ENCODE measurements at regions not wholly inside any gene's neighbourhood (a gene's known extent, or its start where the extent isn't known, plus 50 kb on each side); places are given as distances from the start of the nearest gene placed in this dataset.

DNA sequence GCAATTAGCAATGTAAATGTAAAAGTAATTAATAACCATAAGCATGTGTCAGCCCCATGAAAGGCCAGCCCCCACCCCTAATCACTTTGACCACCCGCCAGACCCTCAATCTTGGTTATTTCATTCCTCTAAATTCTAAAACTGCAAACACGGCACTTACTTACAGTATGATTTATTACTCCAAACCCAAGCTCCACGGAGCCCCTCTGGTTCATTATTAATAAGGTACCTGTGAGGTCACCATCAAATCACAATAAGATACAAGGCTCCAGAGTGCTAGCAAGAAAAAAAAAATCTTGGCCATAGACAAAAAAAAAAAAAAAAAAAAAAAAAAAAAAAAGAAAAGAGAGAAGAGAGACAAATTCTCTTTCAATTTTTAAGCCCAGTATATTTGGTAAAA, 879.5 kb downstream of the TDRD15 start:
- Mint-ChIP-seq H3K9me3 (peaks cover 12 to 15% of the 10 kb centered on the region in 2 donors), H3K4me3 (no peak overlapping the region), H3K27ac (no peak overlapping the region), H3K27me3 (ENCODE audit: low read depth) (no peaks in the 10 kb centered on the region), H3K36me3 (ENCODE audit: insufficient read depth in 2 of 2) (peaks cover 0 to 1% of the 10 kb centered on the region in 2 donors), H3K4me1 (ENCODE audit: low read depth) (no peaks in the 10 kb centered on the region)
- ATAC-seq (replicated peaks in 1 of 2) (no peak), DNase-seq (no peak)

- Mint-ChIP-seq H3K27ac (no peak overlapping the region), H3K4me1 (ENCODE audit: low read depth) (no peaks in the 10 kb centered on the region), H3K36me3 (ENCODE audit: insufficient read depth in 2 of 2) (no peaks in the 10 kb centered on the region), H3K4me3 (no peak overlapping the region), H3K27me3 (ENCODE audit: low read depth) (no peaks in the 10 kb centered on the region), H3K9me3 (peaks cover 7% of the 10 kb centered on the region in 2 donors)
- ATAC-seq (replicated peaks in 1 of 2) (no peak), DNase-seq (no peak)
These were observed 887.3 kb downstream of the TDRD15 start for GRCh38 chr2:22011048-22011447.

- Mint-ChIP-seq H3K27ac (no peak overlapping the region), H3K4me3 (no peak overlapping the region), H3K9me3 (peaks cover 5 to 9% of the 10 kb centered on the region in 2 donors), H3K36me3 (ENCODE audit: insufficient read depth in 2 of 2) (no peaks in the 10 kb centered on the region), H3K4me1 (ENCODE audit: low read depth) (no peaks in the 10 kb centered on the region), H3K27me3 (ENCODE audit: low read depth) (no peaks in the 10 kb centered on the region)
- ATAC-seq (replicated peaks in 1 of 2) (no peak), DNase-seq (no peak)
These were observed 896.4 kb downstream of the TDRD15 start for GRCh38 chr2:22020091-22020742.

GRCh38 chr2:22027345-22028005, 903.7 kb downstream of the TDRD15 start:
- Mint-ChIP-seq H3K27ac (no peak overlapping the region), H3K27me3 (ENCODE audit: low read depth) (no peaks in the 10 kb centered on the region), H3K4me3 (no peak overlapping the region), H3K9me3 (peaks cover 3 to 6% of the 10 kb centered on the region in 2 donors), H3K4me1 (ENCODE audit: low read depth) (no peaks in the 10 kb centered on the region), H3K36me3 (ENCODE audit: insufficient read depth in 2 of 2) (no peaks in the 10 kb centered on the region)
- no peak for ATAC-seq (replicated peaks in 1 of 2)
- DNase-seq = no peak

DNA sequence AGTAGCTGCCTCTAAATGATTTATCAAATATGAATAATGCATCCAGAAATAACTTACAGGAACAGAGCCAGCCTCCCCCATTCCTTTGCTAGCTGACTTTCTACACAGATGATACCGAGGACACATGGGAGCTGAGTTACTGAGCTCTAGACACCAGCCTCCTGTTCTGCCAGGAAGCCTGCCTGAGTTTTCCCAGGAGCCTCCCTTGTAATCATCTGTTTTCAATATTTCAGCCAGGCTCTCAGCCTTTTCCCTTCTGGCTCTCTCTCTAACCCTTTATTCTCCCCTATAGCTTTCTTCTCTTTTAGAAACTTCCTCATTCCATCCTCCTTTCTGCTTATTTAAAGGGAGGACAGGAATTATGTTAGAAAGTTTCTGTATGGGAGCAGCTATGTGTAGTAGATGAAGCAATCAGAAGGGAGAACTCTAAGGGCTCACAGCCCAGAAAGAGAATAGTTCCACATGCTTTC, 911.6 kb downstream of the TDRD15 start:
- no peak for DNase-seq
- peaks cover 0 to 1% of the 10 kb centered on the region in 2 donors for H3K36me3 Mint-ChIP-seq (ENCODE audit: insufficient read depth in 2 of 2)
- no peaks in the 10 kb centered on the region for H3K27me3 Mint-ChIP-seq (ENCODE audit: low read depth)
- no peaks in the 10 kb centered on the region for H3K4me1 Mint-ChIP-seq (ENCODE audit: low read depth)
- no peak overlapping the region for H3K4me3 Mint-ChIP-seq
- no peak for ATAC-seq (replicated peaks in 1 of 2)
- peaks cover 11 to 13% of the 10 kb centered on the region in 2 donors for H3K9me3 Mint-ChIP-seq
- H3K27ac Mint-ChIP-seq = no peak overlapping the region

DNA sequence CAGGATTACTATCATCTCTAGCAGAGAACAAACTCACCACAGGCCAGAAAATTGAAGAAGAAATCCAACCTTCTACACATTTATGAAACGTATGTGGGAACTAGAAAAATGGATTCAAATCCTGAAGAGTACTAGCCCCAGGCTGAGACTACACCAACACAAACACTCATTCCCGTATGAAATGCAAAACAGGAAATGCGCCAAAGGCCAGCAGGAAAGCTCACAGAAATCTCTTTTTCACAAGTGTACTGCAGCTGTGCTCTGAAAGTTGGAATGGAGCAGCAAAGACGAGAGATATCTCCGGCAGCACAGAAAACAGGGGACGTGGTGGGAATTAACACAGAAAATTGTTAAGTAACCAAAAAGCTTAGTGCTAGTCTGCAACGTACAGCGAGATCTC, 913.5 kb downstream of the TDRD15 start:
- no peaks in the 10 kb centered on the region for H3K27me3 Mint-ChIP-seq (ENCODE audit: low read depth)
- peaks cover 0 to 1% of the 10 kb centered on the region in 2 donors for H3K36me3 Mint-ChIP-seq (ENCODE audit: insufficient read depth in 2 of 2)
- ATAC-seq (replicated peaks in 1 of 2) (no peak), DNase-seq (no peak)
- H3K4me1 Mint-ChIP-seq (ENCODE audit: low read depth) = no peaks in the 10 kb centered on the region
- no peak overlapping the region for H3K4me3 Mint-ChIP-seq
- no peak overlapping the region for H3K27ac Mint-ChIP-seq
- peaks cover 13% of the 10 kb centered on the region in 2 donors for H3K9me3 Mint-ChIP-seq

DNA sequence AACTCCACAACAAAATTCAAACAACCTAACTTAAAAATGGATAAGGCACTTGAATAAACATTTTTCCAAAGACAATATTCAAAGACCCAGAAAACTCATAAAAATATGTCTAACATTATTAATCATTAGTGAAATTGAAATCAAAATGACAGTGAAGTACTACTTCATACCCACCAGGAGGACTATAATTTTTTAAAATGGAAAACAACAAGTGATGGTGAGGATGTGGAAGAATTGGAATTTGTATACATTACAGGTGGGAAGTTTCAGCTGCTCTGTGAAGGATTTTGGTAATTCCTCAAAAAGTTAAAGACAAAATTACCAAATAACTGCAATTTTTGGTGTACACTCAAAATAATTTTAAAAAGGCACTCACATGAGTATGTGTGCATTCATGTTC, 920.0 kb downstream of the TDRD15 start:
- no peak overlapping the region for H3K27ac Mint-ChIP-seq
- no peaks in the 10 kb centered on the region for H3K36me3 Mint-ChIP-seq (ENCODE audit: insufficient read depth in 2 of 2)
- H3K4me1 Mint-ChIP-seq (ENCODE audit: low read depth) = no peaks in the 10 kb centered on the region
- ATAC-seq (replicated peaks in 1 of 2) = no peak
- no peak for DNase-seq
- no peak overlapping the region for H3K4me3 Mint-ChIP-seq
- H3K9me3 Mint-ChIP-seq = peaks cover 8 to 17% of the 10 kb centered on the region in 2 donors
- H3K27me3 Mint-ChIP-seq (ENCODE audit: low read depth) = no peaks in the 10 kb centered on the region

GRCh38 chr2:22055784-22056620, 932.2 kb downstream of the TDRD15 start:
- Mint-ChIP-seq H3K36me3 (ENCODE audit: insufficient read depth in 2 of 2) (no peaks in the 10 kb centered on the region), H3K4me1 (ENCODE audit: low read depth) (no peaks in the 10 kb centered on the region), H3K4me3 (no peak overlapping the region), H3K27me3 (ENCODE audit: low read depth) (no peaks in the 10 kb centered on the region), H3K27ac (no peak overlapping the region), H3K9me3 (peaks cover 0 to 14% of the 10 kb centered on the region in 2 donors)
- DNase-seq (no peak), ATAC-seq (replicated peaks in 1 of 2) (no peak)

- no peaks in the 10 kb centered on the region for H3K4me1 Mint-ChIP-seq (ENCODE audit: low read depth)
- H3K27me3 Mint-ChIP-seq (ENCODE audit: low read depth) = no peaks in the 10 kb centered on the region
- no peak overlapping the region for H3K4me3 Mint-ChIP-seq
- no peak overlapping the region for H3K27ac Mint-ChIP-seq
- no peak for DNase-seq
- ATAC-seq (replicated peaks in 1 of 2) = no peak
- H3K36me3 Mint-ChIP-seq (ENCODE audit: insufficient read depth in 2 of 2) = no peaks in the 10 kb centered on the region
- peaks cover 0 to 9% of the 10 kb centered on the region in 2 donors for H3K9me3 Mint-ChIP-seq
These were observed 932.9 kb downstream of the TDRD15 start for GRCh38 chr2:22056621-22057132.

DNA sequence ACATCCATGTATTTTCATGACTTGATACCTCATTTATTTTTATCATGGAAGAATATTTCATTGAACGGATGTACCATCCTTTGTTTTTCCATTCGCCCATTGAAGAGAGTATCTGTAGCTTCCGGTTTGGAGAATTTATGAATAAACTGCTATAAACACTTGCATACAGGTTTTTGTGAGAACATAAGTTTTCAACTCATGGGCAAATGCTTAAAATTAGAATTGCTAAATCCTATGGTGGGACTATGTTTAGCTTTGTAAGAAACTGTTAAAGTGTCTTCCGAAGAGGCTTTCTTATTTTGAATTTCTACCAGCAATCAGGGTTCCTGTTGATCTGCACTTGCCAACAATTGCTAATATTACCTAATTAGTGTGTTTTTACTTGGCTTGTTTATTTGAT, 938.9 kb downstream of the TDRD15 start:
- Mint-ChIP-seq H3K9me3 (peaks cover 3 to 5% of the 10 kb centered on the region in 2 donors), H3K27me3 (ENCODE audit: low read depth) (no peaks in the 10 kb centered on the region), H3K4me1 (ENCODE audit: low read depth) (no peaks in the 10 kb centered on the region), H3K27ac (no peak overlapping the region), H3K4me3 (no peak overlapping the region), H3K36me3 (ENCODE audit: insufficient read depth in 2 of 2) (no peaks in the 10 kb centered on the region)
- DNase-seq = no peak
- no peak for ATAC-seq (replicated peaks in 1 of 2)

DNA sequence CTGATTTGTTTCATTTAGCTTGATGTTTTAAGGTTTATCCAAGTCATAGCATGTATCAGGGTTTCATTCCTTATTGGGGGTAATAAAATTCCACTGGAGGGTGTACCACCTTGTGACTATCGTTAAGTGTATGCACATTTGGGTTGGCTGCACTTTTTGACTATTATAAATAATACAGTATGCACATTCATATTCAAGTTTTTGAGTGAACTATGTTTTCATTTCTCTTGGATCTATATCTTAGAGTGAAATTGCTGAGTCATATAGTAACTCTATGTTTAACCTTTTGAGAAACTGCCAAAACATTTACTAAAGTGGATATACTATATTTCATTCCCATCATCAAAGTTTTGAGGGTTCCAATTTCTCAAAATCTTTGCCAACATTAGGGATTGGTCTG, 952.7 kb downstream of the TDRD15 start:
- Mint-ChIP-seq H3K4me3 (no peak overlapping the region), H3K36me3 (ENCODE audit: insufficient read depth in 2 of 2) (no peaks in the 10 kb centered on the region), H3K27ac (no peak overlapping the region), H3K27me3 (ENCODE audit: low read depth) (no peaks in the 10 kb centered on the region), H3K4me1 (ENCODE audit: low read depth) (no peaks in the 10 kb centered on the region), H3K9me3 (peaks cover 4 to 6% of the 10 kb centered on the region in 2 donors)
- ATAC-seq (replicated peaks in 1 of 2) = no peak
- DNase-seq = no peak

DNA sequence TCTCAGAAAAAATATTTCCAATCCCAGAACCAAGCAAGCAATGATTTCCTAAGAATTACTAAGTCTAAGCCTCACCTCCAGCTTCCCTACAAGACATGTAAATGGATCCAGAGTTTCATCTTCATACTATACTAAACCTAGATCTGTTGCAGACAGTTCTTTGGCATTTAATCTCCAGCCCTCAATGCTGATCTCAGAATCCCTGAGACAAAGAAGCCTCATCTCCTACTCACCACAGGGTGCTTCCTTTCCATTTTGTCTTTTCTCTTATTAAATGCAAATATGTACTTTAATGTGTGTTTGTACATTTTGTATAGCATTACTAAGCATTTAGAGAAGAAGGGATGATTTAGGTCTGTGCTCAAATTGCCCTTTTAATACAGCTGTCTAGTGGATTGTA, 954.9 kb downstream of the TDRD15 start:
- peaks cover 2% of the 10 kb centered on the region in 2 donors for H3K9me3 Mint-ChIP-seq
- H3K4me1 Mint-ChIP-seq (ENCODE audit: low read depth) = no peaks in the 10 kb centered on the region
- H3K27me3 Mint-ChIP-seq (ENCODE audit: low read depth) = no peaks in the 10 kb centered on the region
- DNase-seq = no peak
- no peaks in the 10 kb centered on the region for H3K36me3 Mint-ChIP-seq (ENCODE audit: insufficient read depth in 2 of 2)
- ATAC-seq (replicated peaks in 1 of 2) = no peak
- H3K4me3 Mint-ChIP-seq = no peak overlapping the region
- H3K27ac Mint-ChIP-seq = no peak overlapping the region

- Mint-ChIP-seq H3K27me3 (ENCODE audit: low read depth) (no peaks in the 10 kb centered on the region), H3K36me3 (ENCODE audit: insufficient read depth in 2 of 2) (no peaks in the 10 kb centered on the region), H3K9me3 (peaks cover 0 to 2% of the 10 kb centered on the region in 2 donors), H3K4me1 (ENCODE audit: low read depth) (no peaks in the 10 kb centered on the region), H3K4me3 (no peak overlapping the region), H3K27ac (no peak overlapping the region)
- ATAC-seq (replicated peaks in 1 of 2) (no peak), DNase-seq (no peak)
These were observed 955.8 kb downstream of the TDRD15 start for GRCh38 chr2:22079583-22079982.

All from activated T-cell treated with anti-CD3 and anti-CD28 coated beads, Interleukin-2, amount 50 U/mL, for 72 hours (primary cell).